Ovary (tissue), 3 donors: ENCODE measurements at regions not wholly inside any gene's neighbourhood (a gene's known extent, or its start where the extent isn't known, plus 50 kb on each side); places are given as distances from the start of the nearest gene placed in this dataset.

ENCODE experiments used
- POLR2A ChIP-seq: fragments of 450-650 bp; IDR thresholded peaks from one replicate; pipeline ENCODE4 v1.6.1; 2017; ENCODE audit warnings: antibody characterized with exemption, mild to moderate bottlenecking, moderate library complexity
- TF ChIP-seq, protein P1 (sequence below), 3 donors: fragments of 450-650 bp in 2 of 3; fragments of 200-600 bp in 1 of 3; IDR thresholded peaks; one replicate each; pipeline versions ENCODE4 v1.5.1 to v1.8.0; 2016 to 2022; ENCODE audit warnings: antibody characterized with exemption in 3 of 3, mild to moderate bottlenecking in 1 of 3
- donor health status: DM: no; HTN: no; CAD: no.

DNA sequence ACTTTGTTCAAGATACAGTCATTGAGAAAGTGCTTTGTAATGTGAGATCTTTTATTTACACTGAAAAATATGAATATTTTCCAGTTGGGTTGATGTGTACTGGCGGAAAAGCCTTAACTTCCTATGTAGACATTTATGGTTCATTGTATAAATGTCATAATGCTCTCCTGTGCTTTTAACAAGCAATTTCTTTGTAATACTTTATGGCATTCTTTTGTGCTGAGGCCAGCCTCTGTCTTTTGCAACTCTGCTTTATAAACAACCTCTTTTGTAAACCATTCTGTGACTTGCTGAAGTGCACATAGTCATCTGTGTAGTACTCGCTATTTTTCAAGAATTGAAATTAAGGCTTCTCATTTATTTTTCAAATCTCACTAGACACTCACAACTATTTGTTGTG is 291.2 kb downstream of the CDH11 start:
- TF ChIP-seq, protein P1, sequence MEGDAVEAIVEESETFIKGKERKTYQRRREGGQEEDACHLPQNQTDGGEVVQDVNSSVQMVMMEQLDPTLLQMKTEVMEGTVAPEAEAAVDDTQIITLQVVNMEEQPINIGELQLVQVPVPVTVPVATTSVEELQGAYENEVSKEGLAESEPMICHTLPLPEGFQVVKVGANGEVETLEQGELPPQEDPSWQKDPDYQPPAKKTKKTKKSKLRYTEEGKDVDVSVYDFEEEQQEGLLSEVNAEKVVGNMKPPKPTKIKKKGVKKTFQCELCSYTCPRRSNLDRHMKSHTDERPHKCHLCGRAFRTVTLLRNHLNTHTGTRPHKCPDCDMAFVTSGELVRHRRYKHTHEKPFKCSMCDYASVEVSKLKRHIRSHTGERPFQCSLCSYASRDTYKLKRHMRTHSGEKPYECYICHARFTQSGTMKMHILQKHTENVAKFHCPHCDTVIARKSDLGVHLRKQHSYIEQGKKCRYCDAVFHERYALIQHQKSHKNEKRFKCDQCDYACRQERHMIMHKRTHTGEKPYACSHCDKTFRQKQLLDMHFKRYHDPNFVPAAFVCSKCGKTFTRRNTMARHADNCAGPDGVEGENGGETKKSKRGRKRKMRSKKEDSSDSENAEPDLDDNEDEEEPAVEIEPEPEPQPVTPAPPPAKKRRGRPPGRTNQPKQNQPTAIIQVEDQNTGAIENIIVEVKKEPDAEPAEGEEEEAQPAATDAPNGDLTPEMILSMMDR (IDR thresholded peaks at IDR 0.05) = no peak
- no peak for TF ChIP-seq POLR2A
